HS-5 (cell line): ENCODE measurements at regions not wholly inside any gene's neighbourhood (a gene's known extent, or its start where the extent isn't known, plus 50 kb on each side); places are given as distances from the start of the nearest gene placed in this dataset.
"Not testable (repeated sequence)": the region's sequence is repeated elsewhere in the genome, so short reads cannot be mapped to it uniquely, and the experiment has no call there.

Source experiments
- DNase-seq: peaks from one replicate; pipeline ENCODE4 v3.0.0-alpha.2; 2012; ENCODE audit warnings: low read depth

DNA sequence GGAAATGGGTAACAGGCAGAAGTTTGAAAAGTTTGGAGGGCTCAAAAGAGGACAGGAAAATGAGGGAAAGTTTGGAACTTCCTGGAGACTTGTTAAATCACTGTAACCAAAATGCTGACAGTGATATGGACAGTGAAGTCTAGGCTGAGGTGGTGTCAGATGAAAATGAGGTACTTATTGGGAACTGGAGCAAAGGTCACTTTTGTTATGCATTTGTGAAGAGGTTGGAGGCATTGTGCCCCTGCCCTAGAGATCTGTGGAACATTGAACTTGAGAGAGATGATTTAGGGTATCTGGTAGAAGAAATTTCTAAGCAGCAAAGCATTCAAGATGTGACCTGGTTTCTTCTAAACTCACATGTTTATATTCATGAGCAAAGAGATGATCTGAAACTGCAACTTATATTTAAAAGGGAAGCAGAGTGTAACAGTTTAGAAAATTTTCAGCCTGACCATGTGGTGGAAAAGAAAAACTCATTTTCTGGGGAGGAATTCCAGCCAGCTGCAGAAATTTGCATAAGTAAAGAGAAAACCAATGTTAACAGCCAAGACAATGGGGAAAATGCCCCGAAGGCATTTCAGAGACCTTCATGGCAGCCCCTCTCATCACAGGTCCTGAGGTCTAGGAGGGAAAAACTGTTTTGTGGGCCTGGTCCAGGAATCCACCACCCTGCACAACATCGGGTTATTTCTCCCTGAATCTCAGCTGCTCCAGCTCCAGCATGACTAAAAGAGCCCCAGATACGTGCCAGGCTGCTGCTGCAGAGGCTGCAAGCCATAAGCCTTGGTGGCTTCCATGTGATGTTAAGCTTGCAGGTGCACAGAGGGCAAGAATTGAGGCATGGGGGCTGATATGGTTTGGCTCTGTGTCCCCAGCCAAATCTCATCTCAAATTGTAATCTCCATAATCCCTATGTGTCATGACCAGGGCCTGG is 632.5 kb upstream of the GNPDA2 start:
- no peak for DNase-seq

DNA sequence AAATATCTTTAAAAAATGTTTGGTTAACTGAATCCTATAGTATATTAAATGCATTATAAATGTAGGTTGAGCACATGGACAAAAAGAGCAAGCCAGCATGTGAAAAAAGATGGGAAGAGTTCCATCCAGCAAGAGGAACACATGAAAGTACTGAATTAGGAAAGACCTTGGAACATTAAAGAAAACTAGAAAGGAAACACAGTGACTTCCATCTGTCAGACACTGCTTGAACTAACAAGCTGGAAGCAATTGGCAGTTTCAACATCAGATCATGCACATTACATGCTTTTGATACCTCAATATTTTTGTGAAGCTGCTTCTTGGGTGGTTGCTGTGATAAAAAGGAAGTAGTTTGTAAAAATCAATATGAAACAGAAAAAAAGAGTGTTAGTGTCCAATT is 626.8 kb upstream of the GNPDA2 start:
- no peak for DNase-seq

DNA sequence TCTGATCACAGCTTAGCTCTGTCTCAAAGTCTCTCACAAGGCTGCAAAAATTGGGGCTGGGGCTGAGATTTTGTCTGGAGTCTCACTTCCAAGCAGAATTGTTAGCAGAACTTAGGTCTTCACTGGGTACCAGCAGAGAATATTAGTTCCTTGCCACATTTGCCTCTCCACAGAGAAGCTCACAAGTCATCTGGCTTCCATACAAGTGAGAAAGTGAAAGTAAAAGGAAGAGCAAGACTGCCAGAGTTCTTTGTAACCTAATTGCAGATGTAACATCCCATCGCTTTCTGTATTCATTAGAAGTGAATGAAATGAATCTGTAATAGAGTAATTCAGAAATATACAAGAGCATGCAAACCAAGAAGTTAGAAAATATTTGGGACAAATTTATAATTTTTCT is 624.1 kb upstream of the GNPDA2 start:
- peak; percentile 11 for DNase-seq

DNA sequence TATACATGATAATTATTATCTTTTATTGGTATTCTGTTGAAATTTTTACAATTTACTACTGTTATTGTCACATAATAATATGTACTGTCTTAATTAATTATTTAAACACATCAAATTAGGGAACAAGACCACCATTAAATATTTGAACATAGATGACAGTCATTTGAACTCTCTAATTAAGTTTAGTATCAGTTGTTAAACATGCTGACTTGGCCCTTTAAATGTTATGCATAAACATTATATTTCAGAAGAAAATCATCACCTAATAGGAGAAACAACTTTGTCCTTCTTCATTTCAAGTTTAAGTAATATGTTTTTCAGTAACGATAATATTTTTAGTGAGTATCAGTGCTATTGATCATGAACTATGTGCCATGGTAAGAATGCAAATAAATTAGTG is 623.5 kb upstream of the GNPDA2 start:
- no peak for DNase-seq

DNA sequence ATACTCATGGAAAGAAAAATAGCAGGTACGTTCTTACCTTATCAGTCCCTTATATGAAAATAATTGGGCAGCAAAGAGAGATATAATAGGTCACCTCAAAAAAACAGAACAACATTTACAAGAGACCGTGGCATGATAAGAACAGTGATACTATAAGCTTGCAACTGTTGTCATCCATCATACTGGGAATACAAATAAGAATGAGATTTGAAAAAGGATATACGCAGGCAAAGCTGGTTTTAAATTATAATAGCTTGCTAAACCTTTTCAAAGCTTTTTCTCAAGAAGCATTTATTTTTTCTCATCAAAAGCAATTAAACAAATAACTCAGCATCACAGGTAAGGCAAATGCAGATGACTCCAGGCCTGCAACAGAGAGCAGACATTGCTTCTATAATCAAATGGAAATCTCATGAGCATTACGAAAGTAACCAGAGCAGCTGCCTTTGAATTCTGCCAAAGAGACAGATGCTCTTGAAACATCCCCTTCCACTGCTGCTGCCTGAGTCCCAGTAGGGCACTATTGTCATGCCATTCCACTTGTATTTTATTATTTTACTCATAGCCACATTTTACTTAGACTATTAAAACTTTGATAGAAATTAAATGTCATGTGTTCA is 620.6 kb upstream of the GNPDA2 start:
- no peak for DNase-seq

DNA sequence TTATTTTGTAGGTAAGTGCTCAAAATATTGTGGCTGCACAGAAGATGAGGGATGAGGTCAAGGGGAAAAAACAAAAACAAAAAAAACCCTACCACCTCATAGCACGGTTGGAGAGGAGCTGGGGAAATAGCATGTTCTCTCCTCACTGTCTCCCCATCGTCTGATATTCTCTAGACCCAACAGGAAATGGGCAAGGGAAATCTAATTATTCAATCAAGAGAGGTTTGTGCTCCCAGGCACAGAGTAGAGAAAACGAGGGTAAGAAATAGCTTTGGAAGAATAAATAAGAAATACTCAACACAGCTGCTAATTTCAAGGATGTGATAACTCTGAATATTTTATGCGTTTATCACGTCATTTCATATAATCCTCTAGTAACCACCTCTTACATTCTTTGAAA is 619.2 kb upstream of the GNPDA2 start:
- no peak for DNase-seq

DNA sequence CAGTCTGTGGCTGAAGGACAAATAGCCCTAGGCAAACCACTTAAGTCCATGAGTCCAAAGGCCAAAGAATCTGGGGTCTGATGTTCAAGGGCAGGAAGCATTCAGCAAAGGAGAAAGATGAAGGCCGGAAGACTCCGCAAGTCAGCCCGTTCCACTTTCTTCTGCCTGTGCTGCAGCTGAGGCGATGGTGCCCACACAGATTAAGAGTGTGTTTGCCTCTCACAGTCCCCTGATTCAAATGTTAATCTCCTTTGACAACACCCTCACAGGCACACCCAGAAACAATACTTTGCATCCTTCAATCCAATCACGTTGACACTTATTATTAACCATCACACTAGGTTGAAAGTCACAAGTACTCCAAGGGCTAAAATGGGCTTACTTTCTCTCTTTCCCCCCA is 605.4 kb upstream of the GNPDA2 start:
- DNase-seq = no peak

DNA sequence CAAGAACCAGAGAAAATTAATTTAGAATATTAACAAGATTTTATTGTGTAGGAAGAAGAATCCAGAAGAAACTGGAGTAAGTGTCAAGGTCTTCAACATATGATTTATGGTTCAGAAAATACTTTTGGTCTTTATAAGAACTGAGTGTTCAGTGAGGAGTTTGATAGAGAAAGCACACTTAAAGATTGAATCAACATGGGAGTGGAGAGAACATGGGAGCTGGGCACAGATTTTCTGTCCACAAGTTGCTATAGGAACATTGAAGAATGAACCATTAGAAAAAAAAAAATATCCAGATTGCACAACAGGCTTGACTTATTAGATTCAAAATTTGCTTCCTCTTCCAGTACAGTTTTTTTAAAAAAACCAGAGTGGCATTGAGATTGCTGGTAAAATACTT is 601.2 kb upstream of the GNPDA2 start:
- no peak for DNase-seq

DNA sequence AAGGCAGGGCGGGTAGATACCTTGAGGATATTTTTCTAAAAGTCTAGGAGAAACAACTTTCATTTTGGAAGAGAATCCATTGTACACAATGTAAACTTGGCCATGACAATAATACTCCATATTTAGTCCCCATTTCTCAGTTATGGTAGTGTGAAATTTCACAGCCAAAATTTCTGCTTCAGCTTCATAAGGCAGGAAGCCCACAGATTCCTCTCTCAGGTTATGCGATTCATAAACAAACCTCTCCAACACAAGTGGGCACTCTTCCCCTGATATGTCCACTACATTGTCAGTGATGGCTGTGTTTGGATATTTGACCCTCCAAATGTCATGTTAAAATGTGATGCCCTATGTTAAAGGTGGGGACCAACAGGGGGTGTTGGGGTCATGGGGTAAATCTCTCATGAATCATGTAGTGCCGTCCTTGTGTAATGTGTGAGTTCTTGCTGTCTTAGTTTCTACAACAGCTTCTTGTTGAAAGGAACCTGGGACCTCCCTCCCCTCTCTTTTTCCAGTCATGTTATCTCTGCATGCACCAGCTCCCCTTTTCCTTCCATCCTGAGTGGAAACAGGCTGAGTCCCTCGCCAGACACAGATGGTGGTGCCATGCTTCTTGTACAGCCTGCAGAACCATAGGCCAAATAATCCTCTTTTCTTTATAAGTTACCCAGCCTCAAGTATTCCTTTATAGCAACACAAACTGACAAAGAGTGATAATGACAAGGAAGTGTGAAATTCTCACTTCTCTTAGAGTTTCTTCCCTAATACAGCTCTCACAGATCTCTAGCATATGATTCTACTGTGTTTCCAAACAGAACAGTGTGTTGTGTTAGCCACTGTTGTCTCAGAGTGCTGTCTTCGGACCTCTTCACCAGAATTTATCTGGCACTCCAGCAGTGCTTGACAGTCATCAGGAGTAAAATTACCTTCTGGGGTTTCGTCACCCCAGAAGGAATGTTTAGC is 598.4 kb upstream of the GNPDA2 start:
- DNase-seq = no peak

DNA sequence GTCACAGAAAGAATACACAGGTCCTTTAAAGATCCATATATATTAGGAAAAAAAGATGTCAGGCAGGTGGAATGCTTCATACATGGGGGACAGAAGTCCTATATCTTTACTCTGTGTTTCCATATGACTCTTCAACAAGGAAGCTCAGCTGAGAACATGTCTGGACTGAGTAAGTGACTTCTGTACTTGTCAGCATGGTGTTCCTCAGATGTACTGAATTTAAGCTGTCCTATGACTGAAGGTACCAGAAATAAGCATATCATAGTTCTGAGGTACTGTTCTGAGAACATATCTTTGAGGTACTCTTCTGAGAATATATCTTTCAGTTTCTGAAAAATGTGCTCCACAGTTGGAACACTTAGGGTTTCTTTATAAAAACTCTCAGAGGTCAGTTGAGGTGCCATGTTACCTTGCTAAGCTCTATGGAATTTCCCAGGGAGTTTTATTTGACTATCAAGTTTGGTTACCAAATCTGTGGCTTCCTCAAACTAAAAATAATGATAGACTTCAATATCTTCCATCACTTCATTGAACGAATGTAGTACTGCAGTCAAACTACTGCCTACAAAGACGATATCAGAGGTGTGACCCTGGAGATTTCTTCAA is 597.2 kb upstream of the GNPDA2 start:
- no peak for DNase-seq

DNA sequence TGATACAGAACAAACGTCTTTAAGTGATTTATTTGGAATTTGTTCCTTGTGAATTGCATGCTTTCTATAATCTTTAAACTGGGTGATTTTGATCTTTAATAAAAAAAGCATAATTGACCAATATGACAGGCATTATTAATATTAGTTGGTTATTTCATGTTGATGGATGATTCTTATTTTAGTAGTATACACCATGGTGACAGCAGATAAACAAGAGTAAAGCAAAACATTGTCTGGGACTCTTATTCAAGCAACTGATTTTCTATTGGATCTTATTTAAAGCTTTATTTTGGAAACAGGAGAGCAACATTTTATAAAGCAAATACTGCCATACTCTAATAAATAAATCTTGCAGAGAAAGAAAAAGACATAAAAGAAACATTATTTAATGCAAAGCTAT is 591.4 kb upstream of the GNPDA2 start:
- DNase-seq = no peak

DNA sequence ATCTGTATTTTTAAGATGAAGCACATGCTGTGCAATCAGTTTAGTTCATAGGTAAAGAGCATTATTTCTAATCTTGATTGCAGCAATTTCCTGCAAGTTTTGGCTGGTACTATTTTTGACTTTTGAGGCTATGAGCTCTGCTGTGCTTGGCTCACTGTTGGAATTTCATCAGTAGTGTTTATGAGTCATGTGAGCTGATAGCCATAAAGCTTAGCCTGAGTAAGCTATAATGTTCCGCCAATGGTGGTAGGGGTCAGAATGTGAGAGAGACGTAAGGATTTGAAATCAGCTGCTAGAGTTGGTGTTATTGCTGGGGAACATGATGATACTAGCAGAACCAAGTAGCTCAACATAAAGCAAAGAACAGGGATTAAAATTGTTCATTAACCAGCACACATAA is 590.9 kb upstream of the GNPDA2 start:
- DNase-seq = peak; percentile 26

DNA sequence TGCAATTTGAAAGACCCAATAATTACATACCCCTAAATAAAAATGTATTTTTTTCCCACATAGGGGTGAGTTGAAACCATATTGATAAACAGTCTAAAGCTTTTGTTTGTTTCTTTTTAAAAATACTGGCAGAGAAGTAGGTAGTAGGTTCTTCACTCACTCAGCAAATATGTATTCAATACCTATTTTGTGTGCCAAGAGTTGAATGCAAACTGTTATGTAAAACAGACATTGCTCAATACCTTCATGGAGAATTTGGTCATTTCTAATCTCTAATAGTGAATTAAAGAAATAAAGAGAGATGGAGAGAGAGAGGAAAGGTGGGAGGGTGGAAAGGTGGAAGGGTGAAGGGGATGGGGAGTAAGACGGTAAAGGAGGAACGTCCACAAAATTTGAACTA is 589.9 kb upstream of the GNPDA2 start:
- no peak for DNase-seq

DNA sequence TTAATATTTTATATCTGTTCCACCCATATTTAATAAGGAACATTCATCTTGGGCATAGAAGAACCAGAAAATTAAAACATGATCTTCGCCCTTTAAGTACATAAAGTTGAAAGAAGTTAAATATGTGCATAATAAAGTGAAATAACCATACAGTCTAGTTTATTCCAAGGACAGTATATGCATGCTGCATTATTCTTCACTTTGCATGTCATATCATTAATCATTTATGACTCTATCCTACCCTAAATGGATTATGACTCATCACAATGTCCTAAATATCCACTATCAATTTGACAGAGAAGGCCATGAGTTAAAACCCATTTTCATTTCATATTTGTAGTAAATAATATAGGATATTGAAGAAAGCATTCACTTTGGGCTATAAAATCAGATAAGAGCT is 576.5 kb upstream of the GNPDA2 start:
- DNase-seq = no peak

DNA sequence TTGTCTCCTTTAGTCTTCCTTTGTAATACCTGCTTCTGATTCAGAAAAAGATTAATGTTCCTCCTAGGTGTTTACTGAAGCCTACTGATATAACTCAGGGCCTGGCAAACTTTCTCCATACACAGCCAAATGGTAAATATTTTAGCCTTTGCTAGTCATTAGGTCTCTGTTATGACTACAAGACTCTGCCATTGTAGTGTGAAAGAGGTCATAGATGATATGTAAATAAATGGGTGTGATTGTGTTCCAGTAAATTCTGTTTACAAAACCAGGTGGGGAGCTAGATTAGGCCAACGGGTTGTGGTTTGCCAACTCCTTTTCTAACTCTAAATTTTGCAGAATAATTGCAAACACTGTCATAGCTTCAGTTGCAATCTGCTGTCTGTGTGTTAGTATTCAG is 568.1 kb upstream of the GNPDA2 start:
- DNase-seq = no peak

DNA sequence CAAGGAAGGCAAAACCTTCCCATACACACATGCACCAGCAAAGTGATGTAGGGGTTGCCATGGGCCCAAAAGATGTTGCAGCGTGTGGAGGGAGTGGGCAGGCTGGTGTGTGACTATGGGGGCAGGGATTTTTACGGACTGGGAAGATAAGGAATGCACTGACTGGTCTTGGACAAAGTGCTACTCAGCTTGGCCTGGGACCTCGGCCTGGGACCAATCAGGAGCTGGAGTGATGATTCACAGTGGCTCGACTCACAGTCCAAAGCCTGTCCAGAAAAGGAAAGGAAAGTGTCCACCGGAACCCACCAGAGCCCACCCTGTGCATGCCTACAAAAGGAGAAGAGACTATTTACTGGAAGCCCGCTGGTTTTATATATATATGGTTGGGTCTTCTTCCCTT is 567.0 kb upstream of the GNPDA2 start:
- no peak for DNase-seq

DNA sequence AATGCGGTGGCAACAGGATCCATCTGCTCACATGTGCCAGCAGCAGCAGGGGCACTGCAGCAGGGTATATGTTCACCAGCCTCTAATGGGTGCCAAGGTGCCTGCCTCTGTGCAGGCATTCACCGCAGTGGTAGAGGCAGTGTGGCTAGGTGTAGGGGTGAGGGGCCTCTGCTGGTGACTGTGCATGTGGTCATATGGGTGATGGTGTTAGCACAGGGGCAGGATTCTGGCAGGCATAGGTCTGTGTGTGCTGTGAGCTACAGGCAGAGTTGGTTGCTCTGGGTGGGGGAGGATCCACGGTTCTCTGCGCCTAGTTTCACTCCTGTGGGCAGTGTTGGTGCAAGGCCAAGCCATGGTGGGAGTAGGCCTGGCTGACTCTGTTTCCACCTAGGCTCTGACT is 566.5 kb upstream of the GNPDA2 start:
- no peak for DNase-seq

DNA sequence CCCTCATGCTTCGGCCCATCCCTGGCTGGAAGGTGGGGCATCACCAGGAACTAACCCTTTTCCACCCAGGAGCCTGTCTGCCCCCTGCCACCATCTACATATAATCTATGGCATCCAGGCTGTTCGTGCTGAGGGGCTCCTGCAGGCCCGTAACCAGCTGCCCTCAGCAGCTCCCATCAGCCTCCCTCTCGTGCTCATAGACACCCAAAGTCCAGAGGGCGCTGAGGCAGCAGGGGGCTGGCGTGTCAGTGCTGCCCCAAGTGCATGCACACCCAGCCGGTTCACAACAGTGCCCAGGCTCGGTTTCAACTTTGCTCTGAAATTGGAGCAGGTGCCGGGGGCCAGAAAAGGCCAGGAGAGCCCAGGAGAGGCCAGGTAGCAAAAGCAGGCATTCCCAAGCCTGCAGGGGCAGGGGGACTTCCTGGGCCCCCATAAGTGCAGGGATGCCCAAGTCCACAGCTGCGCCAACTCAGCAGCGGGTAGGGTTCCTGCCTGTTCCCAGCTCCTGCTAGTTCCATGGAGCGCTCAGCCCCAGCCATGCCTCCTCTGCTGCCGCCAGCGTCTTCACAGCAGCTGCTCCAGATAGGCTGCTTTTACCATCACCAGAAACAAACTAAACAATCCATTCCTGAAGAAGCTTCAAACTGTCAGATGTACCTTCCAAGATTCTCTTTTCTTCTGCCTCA is 558.2 kb upstream of the GNPDA2 start:
- no peak for DNase-seq

DNA sequence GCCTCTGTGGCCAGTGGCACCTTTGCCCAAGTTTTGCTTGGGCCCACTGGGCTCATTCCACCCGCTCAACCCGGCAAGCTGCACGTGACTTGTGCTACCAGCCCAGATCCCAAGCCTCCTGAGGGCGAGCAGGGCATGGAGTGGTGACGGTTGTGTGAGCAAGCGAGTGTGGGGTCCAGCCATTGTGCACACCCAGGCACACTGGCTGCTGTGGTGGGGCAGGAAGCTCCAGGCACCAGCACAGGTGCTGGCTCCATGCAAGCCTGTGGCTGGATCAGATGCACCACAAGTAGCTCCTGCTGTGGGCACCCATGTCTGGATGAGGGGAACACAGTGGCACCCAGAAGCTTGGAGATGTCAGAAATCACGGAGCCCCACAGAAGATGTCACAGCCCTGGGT is 557.0 kb upstream of the GNPDA2 start:
- DNase-seq = no peak

DNA sequence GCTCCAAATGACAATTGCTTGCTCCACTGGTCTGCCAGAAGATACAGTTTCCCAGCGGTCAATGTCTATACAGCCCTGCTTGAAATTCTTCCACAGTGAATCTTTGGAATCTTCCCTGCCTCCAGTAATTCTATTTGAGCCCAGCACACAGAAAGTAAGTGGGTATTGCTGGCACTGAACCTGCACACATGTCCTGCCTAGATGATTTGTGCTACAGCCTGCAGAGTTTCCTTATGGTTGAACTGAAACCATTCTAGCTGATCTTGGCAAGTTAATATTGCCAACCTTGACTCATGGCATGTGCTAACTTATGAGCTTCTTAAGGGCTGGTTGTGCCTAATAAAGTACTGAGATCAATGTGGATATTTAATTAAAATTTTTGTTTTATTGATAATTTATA is 553.8 kb upstream of the GNPDA2 start:
- DNase-seq = no peak

DNA sequence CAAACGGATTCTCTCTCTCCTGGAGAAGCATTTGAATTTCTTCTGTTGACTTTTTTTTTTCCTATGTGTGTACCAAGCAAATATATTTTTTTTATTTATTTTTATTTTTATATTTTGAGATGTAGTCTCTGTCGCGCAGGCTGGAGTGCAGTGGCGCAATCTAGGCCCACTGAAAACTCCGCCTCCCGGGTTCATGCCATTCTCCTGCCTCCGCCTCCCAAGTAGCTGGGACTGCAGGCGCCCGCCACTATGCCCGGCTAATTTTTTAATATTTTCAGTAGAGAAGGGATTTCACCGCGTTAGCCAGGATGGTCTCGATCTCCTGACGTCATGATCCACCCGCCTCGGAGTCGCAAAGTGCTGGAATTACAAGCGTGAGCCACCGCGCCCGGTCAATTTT is 549.5 kb upstream of the GNPDA2 start:
- DNase-seq = no peak

DNA sequence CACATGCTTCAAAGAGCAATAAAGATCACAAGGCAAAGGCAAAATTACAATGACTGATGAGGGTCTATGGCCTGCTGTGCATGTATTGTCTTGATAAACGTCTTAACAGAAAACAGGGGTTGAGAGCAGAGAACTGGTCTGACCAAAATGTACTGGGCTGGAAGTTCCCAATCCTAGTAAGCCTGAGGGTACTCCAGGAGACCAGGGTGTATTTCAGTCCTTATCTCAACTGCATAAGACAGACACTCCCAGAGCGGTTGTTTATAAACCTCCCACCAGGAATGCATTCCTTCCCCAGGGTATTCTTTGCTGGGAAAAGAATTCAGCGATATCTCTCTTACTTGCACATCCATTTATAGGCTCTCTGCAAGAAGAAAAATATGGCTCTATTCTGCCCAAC is 521.8 kb upstream of the GNPDA2 start:
- DNase-seq = not testable (repeated sequence)
